GM18873 (cell line): ENCODE measurements at regions not wholly inside any gene's neighbourhood (a gene's known extent, or its start where the extent isn't known, plus 50 kb on each side); places are given as distances from the start of the nearest gene placed in this dataset.
"Not testable (repeated sequence)": the region's sequence is repeated elsewhere in the genome, so short reads cannot be mapped to it uniquely, and the experiment has no call there.

ENCODE experiments used
- ATAC-seq: cut with Tn5 transposase; IDR thresholded peaks from one replicate; pipeline ENCODE4 v1.9.1; 2021; ENCODE audit warnings: mild to moderate bottlenecking, moderate library complexity, moderate number of reproducible peaks; ENCODE audit not compliant: unreplicated experiment, low FRiP score

GRCh38 chr6:106750142-106750918 lies 121.0 kb downstream of the QRSL1 start:
- ATAC-seq = no peak

GRCh38 chr6:106749609-106750008 lies 120.2 kb downstream of the QRSL1 start:
- ATAC-seq = no peak

DNA sequence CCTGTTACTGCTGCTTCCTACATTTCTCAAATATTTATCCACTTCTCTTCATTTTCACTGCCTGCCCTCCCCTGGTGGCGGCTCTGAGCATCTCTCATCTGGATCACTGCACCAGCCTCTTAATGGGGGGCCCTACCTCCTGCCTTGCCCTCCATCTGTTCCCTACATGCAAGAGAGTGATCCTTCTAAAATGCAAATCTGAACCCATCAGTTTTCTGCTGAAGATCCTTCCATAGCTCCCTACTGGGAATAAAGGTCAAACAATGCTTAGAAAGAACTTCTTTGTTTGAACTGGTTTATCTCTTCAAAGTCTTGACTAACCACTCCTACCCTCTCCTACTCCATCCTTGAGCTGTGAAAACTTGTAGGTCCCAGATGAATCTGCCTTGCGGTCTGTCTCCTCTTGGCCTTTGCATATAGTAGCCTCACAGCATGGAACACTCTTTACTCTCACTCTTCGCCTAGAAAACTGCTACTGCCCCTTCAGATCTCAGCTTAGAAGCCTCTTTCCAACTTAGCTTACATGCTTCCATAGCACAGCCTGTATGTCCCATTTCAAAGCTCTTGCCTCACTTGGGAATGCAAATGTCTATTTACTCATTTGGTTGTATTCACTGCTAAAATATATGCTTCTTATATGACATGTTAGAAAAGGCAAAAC lies 119.3 kb downstream of the QRSL1 start:
- ATAC-seq = no peak

DNA sequence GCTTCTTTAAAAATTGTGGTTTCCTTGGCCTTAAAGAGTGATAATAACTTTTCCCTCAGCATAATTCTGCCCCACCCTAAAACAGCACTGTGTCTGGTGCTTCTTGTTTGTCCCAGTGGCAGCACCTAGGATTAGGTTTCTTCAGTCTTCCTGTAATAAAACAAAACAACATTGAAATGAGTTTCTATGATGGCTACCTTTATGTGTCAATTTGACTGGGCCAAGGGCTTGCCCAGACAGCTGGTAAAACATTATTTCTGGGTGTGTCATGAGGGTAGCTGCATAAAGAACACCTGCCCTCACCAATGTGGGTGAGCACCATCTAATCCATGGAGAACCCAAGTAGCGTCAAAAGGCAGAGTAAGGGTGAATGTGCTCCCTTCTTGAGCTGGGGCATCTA lies 117.8 kb downstream of the QRSL1 start:
- no peak for ATAC-seq

DNA sequence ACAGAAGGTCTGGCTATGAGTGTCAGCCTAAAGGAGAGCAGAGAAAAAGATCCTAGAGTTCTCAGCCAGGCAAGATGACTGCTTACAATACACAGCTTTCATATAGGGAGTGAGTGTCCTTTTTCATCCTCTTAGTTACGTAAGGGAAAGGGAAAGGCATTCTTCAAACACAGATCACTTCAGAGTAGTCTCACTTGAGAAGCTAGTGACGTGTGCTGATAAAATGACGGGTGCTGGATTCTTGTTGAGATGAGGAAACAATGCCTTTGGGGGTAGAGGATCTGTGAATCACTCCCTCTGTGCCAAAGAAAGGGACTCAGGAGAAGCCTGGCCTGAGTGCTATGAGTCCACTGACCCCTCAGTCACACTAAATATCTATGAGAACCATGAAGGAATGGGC lies 117.3 kb downstream of the QRSL1 start:
- no peak for ATAC-seq

DNA sequence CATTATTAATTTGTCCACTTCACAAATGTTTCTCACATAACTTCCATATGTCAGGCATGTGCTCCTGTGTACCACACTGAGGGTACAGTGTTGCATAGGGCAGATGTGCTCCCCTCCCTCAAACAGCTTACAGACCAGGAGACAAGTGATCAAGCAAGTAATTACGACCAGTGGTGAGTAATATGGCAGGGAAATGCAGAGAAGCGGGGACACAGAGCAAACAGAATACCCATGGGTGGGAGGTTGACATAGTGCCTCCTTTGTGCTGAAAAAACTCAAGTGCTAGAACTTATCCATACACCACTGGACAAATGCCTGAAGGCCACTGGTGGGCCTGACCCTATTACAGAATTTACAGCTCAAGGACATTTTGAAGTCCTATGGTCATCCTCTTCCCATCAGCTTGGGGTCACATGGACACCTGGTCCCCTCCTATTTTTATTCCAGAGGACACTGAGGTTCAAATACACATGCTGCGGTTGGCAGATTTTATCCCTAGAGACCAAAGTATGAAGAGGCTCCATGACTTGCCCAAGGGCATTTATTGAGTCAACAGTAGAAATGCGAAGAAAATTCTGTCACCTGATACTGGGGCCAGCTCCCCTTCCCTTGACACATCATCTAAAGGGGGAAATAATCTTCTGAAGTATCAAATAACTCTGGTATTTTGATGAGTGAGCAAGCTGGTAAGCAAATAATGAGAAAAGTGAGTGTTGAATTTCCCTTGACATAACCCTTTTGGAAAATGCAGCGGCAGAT lies 116.6 kb downstream of the QRSL1 start:
- no peak for ATAC-seq

DNA sequence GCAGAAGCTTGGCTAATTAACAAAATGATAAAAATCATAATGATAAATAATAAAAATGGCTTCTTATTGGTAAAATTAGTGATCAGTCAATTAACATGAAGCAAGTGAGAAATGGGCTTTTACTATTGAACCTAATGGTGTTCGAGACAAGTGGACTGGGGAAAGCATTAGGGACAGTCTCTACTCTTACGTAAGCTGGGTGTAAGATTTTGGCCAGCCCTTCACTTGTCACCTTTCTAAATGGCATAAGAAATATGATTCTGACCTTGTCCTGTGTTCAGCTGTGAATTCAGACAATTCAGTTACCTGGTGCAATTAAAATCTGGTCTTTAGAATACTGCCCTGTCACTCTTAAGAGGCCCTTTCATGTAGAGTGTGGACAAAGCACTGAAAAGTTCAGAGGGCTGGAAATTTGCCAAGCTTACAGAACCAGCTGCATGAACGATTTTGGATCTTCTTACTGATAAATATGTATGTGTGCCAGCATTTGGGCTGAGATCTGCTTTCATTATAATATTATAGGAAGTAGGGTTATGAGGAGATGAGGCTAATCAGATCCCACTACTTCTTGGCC lies 115.9 kb downstream of the QRSL1 start:
- no peak for ATAC-seq

GRCh38 chr6:106744781-106745180 lies 115.4 kb downstream of the QRSL1 start:
- no peak for ATAC-seq

GRCh38 chr6:106744029-106744428 lies 114.7 kb downstream of the QRSL1 start:
- not testable (repeated sequence) for ATAC-seq

- no peak for ATAC-seq
Observed at GRCh38 chr6:106743612-106744011, 114.2 kb downstream of the QRSL1 start.

- ATAC-seq = no peak
Observed at GRCh38 chr6:106740287-106740686, 110.9 kb downstream of the QRSL1 start.

GRCh38 chr6:106739387-106739786 lies 110.0 kb downstream of the QRSL1 start:
- ATAC-seq = no peak

DNA sequence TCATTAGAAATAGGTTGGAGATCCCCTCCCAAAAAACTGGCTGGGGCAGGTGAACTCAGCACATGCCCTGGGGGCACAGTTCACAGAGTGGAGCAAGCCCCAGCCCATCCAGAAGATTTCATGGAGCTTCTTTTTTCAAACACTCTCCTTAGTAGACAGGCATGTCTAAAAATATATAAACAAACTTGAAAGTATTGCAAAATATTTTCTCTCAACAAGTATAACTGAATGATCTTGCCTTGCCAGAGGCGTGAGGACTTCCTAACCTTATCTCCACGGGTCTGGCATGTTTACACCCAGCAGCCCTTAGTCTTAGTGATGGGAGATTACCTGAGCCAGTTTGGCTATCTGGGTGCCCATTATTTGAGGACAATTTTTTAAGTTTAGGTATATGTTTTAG lies 107.1 kb downstream of the QRSL1 start:
- ATAC-seq = no peak

DNA sequence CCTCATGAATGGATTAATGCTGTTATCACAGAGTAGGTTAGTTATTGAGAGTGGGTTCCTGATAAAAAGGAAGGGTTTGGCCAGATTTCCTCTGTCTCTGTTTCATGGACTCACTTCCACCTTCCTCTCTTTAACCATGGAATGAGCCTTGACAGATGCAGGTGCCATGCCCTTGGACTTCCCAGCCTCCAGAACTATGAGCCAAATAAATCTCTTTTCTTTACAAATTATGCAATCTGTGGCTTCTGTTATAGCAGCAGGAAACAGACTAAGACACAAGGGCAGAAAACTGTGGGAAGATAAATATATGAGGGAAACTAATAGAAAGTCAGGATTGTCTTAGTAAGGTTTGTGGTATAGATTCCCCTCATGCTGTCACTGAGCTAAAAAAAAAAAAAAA lies 106.5 kb downstream of the QRSL1 start:
- ATAC-seq = no peak

DNA sequence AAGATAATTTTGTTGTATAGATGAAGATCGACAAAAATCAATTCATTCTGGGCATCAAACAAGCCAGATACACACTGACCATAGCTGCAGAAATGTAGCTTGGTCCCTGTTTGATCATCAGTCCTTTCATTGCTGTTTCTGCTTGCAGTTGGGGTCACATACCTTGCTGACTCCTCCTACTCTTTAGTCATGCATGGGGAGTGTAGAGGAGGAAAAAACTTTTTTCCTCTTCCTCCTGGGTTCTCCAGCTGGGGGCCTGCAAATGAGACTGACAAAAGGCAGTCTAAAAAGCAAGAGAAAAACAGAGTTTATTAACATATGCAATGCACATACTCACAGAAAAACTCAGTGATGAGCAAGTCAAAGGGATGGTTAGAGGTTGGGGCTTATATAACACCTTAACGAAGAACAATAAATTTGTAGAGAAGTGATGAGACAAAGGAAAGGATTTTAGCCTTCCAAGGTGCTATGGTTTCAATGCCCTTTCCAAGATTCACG lies 105.8 kb downstream of the QRSL1 start:
- ATAC-seq = no peak

DNA sequence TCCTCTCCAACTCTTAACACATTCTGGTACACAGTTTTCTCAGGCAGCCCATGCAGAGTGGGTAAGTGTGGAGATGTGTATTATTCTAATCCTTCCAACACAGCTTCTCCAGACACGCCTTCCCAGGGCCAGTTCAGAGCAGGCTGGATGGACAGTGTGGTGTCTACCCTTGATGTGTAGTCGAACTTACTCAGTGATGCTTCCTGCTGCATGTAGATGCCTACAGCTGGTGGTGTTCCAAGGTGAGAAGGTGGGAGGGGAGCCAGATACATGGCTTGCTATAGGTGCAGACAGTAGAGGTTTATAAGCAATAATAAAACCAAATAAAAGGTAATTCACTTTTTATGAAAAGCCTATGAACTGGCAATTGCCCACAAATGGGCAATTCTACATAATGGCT lies 104.0 kb downstream of the QRSL1 start:
- no peak for ATAC-seq

DNA sequence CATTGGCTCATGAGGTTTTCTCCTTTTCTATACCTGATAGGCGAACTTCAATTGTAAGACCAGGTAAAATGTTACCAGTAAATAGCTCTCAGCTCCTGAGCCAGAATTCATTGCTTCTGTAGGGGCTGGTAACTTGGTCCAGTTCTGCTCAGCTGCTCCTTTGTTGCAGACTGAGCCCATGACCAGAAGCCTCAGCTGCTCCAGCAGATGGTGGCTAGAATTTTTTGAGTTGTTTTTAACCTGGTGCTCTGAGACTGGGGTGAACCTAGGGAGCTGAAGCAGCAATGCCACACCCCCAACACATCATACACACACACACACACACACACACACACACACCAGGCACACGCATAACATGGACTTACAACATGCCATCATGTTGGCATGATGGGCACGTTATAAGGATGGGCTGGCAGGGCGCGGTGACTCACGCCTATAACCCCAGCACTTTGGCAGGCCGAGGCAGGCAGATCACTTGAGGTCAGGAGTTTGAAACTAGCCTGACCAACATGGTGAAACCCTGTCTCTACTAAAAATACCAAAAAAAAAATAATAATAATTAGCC lies 103.1 kb downstream of the QRSL1 start:
- ATAC-seq = no peak

- ATAC-seq = no peak
Observed at GRCh38 chr6:106731843-106732160, 102.4 kb downstream of the QRSL1 start.

GRCh38 chr6:106731144-106731842 lies 101.9 kb downstream of the QRSL1 start:
- no peak for ATAC-seq

DNA sequence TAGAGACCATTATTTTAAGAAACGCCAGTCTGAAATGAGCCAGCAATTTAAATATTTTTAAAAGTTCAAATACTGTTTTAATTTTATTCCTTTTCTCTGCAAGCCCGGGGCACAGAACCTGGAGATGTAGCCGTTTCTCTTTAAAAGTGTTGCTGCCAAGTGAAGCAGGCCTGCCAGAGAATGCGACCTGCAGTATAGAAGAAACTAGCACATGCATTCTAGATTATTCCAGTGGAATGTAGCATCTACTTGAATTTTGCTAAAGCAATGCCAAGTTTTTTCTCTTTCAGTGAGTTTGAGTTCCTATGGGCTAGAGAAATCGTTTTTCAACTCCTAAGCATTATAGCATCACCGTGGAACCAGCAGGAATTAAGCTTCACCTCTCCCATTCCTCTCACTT lies 101.3 kb downstream of the QRSL1 start:
- ATAC-seq = no peak
